H9 (cell line): ENCODE measurements at regions not wholly inside any gene's neighbourhood (a gene's known extent, or its start where the extent isn't known, plus 50 kb on each side); places are given as distances from the start of the nearest gene placed in this dataset.

Experiments used
- DNase-seq: peaks from one replicate; pipeline ENCODE4 v3.0.0-alpha.2; 2017
- H2AFZ ChIP-seq: one replicate; pipeline ENCODE4 v1.6.1; 2013; ENCODE audit warnings: mild to moderate bottlenecking, low read length, control low read depth, moderate library complexity
- H2AK5ac ChIP-seq: 2 replicates; pipeline ENCODE4 v1.6.1; 2013; ENCODE audit warnings: low read length, control low read depth, mixed read lengths; ENCODE audit not compliant: insufficient read length
- H2BK120ac ChIP-seq: one replicate; pipeline ENCODE4 v1.6.1; 2013; ENCODE audit warnings: low read depth, mild to moderate bottlenecking, low read length, control low read depth, inconsistent platforms; ENCODE audit not compliant: poor library complexity, severe bottlenecking
- H2BK12ac ChIP-seq: 2 replicates; pipeline ENCODE4 v1.6.1; 2013; ENCODE audit warnings: low read length, control low read depth, mixed read lengths, low read depth; ENCODE audit not compliant: insufficient read length
- H2BK15ac ChIP-seq: 2 replicates; pipeline ENCODE4 v1.6.1; 2013; ENCODE audit warnings: low read depth, low read length, control low read depth
- H2BK20ac ChIP-seq: one replicate; pipeline ENCODE4 v1.6.1; 2013; ENCODE audit warnings: low read depth, mild to moderate bottlenecking, low read length, control low read depth, inconsistent platforms; ENCODE audit not compliant: poor library complexity, severe bottlenecking
- H2BK5ac ChIP-seq: 2 replicates; pipeline ENCODE4 v1.6.1; 2013; ENCODE audit warnings: low read length, control low read depth, mixed read lengths; ENCODE audit not compliant: insufficient read length
- H3K14ac ChIP-seq: 2 replicates; pipeline ENCODE4 v1.6.1; 2013; ENCODE audit warnings: low read length, control low read depth; ENCODE audit not compliant: insufficient read depth
- H3K18ac ChIP-seq: 2 replicates; pipeline ENCODE4 v1.6.1; 2013; ENCODE audit warnings: low read depth, mild to moderate bottlenecking, mixed read lengths, low read length, control low read depth; ENCODE audit not compliant: insufficient read length
- H3K23ac ChIP-seq: 2 replicates; pipeline ENCODE4 v1.6.1; 2013; ENCODE audit warnings: low read length, control low read depth, mixed read lengths, low read depth; ENCODE audit not compliant: insufficient read length
- H3K23me2 ChIP-seq: 2 replicates; pipeline ENCODE4 v1.6.1; 2013; ENCODE audit warnings: low read depth, mild to moderate bottlenecking, mixed read lengths, low read length, control low read depth; ENCODE audit not compliant: insufficient read length, poor library complexity, severe bottlenecking
- H3K27ac ChIP-seq: 2 replicates; pipeline ENCODE4 v1.5.1; 2013; ENCODE audit warnings: low read length, control low read depth, mixed read lengths, low read depth; ENCODE audit not compliant: insufficient read length
- H3K27me3 ChIP-seq: 2 replicates; pipeline ENCODE4 v1.6.1; 2013; ENCODE audit warnings: low read length, control low read depth, inconsistent platforms; ENCODE audit not compliant: insufficient read depth
- H3K4ac ChIP-seq: 2 replicates; pipeline ENCODE4 v1.6.1; 2013; ENCODE audit warnings: low read depth, mild to moderate bottlenecking, control low read depth, inconsistent platforms, low read length, moderate library complexity
- H3K4me1 ChIP-seq: 2 replicates; pipeline ENCODE4 v1.6.1; 2013; ENCODE audit warnings: low read length, control low read depth, inconsistent platforms; ENCODE audit not compliant: insufficient read depth
- H3K4me2 ChIP-seq: 2 replicates; pipeline ENCODE4 v1.6.1; 2013; ENCODE audit warnings: low read length, control low read depth, mixed read lengths; ENCODE audit not compliant: insufficient read length, insufficient read depth
- H3K56ac ChIP-seq: 2 replicates; pipeline ENCODE4 v1.6.1; 2013; ENCODE audit warnings: low read depth, mild to moderate bottlenecking, mixed read lengths, low read length, control low read depth; ENCODE audit not compliant: insufficient read length
- H3K79me1 ChIP-seq: 2 replicates; pipeline ENCODE4 v1.6.1; 2013; ENCODE audit warnings: low read depth, mild to moderate bottlenecking, moderate library complexity, low read length, control low read depth, inconsistent platforms; ENCODE audit not compliant: insufficient read depth, poor library complexity, severe bottlenecking
- H3K79me2 ChIP-seq: 2 replicates; pipeline ENCODE4 v1.6.1; 2013; ENCODE audit warnings: low read length, control low read depth, inconsistent platforms; ENCODE audit not compliant: insufficient read depth
- H3K9ac ChIP-seq: 2 replicates; pipeline ENCODE4 v1.6.1; 2013; ENCODE audit warnings: low read length, control low read depth, mixed read lengths; ENCODE audit not compliant: insufficient read length; ENCODE audit errors: extremely low read depth
- H3K9me3 ChIP-seq: one replicate; pipeline ENCODE4 v1.6.1; 2013; ENCODE audit warnings: low read depth, low read length, inconsistent platforms; ENCODE audit not compliant: control insufficient read depth
- H3T11ph ChIP-seq: one replicate; pipeline ENCODE4 v1.6.1; 2013; ENCODE audit warnings: mild to moderate bottlenecking, low read length, control low read depth, inconsistent platforms
- H4K20me1 ChIP-seq: one replicate; pipeline ENCODE4 v1.6.1; 2013; ENCODE audit not compliant: control insufficient read depth, insufficient read length, insufficient read depth
- H4K5ac ChIP-seq: 2 replicates; pipeline ENCODE4 v1.6.1; 2013; ENCODE audit warnings: low read depth, mild to moderate bottlenecking, mixed read lengths, low read length, control low read depth; ENCODE audit not compliant: insufficient read length
- H4K8ac ChIP-seq: replicated peaks from 2 replicates; pipeline ENCODE4 v1.6.1; 2013; ENCODE audit warnings: low read length, control low read depth, mixed read lengths, low read depth; ENCODE audit not compliant: insufficient read length
- H4K91ac ChIP-seq: 2 replicates; pipeline ENCODE4 v1.6.1; 2013; ENCODE audit warnings: low read depth, mild to moderate bottlenecking, moderate library complexity, mixed read lengths, low read length, control low read depth; ENCODE audit not compliant: insufficient read length
- H3K27ac Mint-ChIP-seq, 3 experiments: 2 replicates in 2 of 3; 3 replicates in 1 of 3; pipeline ENCODE4 v1.8.0; 2020 to 2021; ENCODE audit warnings: mixed read lengths in 3 of 3, mild to moderate bottlenecking in 1 of 3, moderate library complexity in 1 of 3
- H3K27me3 Mint-ChIP-seq: 2 replicates; pipeline ENCODE4 v1.8.0; 2021; ENCODE audit warnings: low read depth, mild to moderate bottlenecking, moderate library complexity, mixed read lengths
- H3K36me3 Mint-ChIP-seq, 3 experiments: 2 replicates in 2 of 3; 3 replicates in 1 of 3; pipeline ENCODE4 v1.8.0; 2020 to 2021; ENCODE audit warnings: low read depth in 3 of 3, mixed read lengths in 3 of 3; ENCODE audit not compliant: insufficient read depth in 1 of 3
- H3K4me1 Mint-ChIP-seq, 2 experiments: 2 replicates each; pipeline ENCODE4 v1.8.0; 2020; ENCODE audit warnings: mixed read lengths in 2 of 2
- H3K4me3 Mint-ChIP-seq, 2 experiments: 2 replicates in 1 of 2; 3 replicates in 1 of 2; pipeline ENCODE4 v1.8.0; 2020 to 2021; ENCODE audit warnings: mild to moderate bottlenecking in 2 of 2, mixed read lengths in 2 of 2, moderate library complexity in 1 of 2
- H3K9me3 Mint-ChIP-seq, 2 experiments: 2 replicates in 1 of 2; 3 replicates in 1 of 2; pipeline ENCODE4 v1.8.0; 2020; ENCODE audit warnings: mild to moderate bottlenecking in 2 of 2, mixed read lengths in 2 of 2, moderate library complexity in 1 of 2
- CTCF ChIP-seq: fragments of 200-600 bp; sonication (generic); conservative IDR thresholded peaks from 3 replicates; pipeline ENCODE4 v1.8.0; 2021; ENCODE audit warnings: antibody characterized with exemption, mild to moderate bottlenecking
- WGBS: extraction: QIAGEN DNeasy Blood & Tissue Kit; methylation state at CpG from one replicate; pipeline ENCODE4 v1.1.7; 2013; ENCODE audit warnings: missing lambda C conversion rate, low lambda C conversion rate, mixed read lengths; ENCODE audit not compliant: insufficient read length; ENCODE audit errors: extremely low coverage; 5-methylcytosine and 5-hydroxymethylcytosine counted together

- H4K20me1 ChIP-seq, result no peaks in the 10 kb centered on the region
- no peak overlapping the region for H3T11ph ChIP-seq
- no peaks in the 10 kb centered on the region for H3K27me3 ChIP-seq
- no peak overlapping the region for H3K14ac ChIP-seq
- no peak overlapping the region for H2BK20ac ChIP-seq
- no peak overlapping the region for H3K4me3 Mint-ChIP-seq
- H3K79me1 ChIP-seq, result no peaks in the 10 kb centered on the region
- no peaks in the 10 kb centered on the region for H3K9me3 ChIP-seq
- no peaks in the 10 kb centered on the region; a peak in 2 of 5 replicates for H3K9me3 Mint-ChIP-seq
- no peak overlapping the region for H4K8ac ChIP-seq
- no peak for TF ChIP-seq CTCF
- no peak overlapping the region for H3K23ac ChIP-seq
- no peak overlapping the region for H3K18ac ChIP-seq
- H3K23me2 ChIP-seq, result no peaks in the 10 kb centered on the region
- H3K4me1 Mint-ChIP-seq, result peaks cover 14 to 15% of the 10 kb centered on the region in 2 experiments
- H2BK12ac ChIP-seq, result no peak overlapping the region
- H3K27ac Mint-ChIP-seq, result no peak overlapping the region
- H3K4ac ChIP-seq, result no peak overlapping the region
- no peak overlapping the region for H4K5ac ChIP-seq
- no peak overlapping the region for H3K56ac ChIP-seq
- no peak overlapping the region for H3K4me2 ChIP-seq
- no peaks in the 10 kb centered on the region for H3K4me1 ChIP-seq
- DNase-seq, result peak; percentile 6
- H3K9ac ChIP-seq, result no peak overlapping the region
- peaks cover 3% of the 10 kb centered on the region for H3K27me3 Mint-ChIP-seq
- H3K79me2 ChIP-seq, result no peaks in the 10 kb centered on the region
- no peak overlapping the region for H2BK5ac ChIP-seq
- no peak overlapping the region for H3K27ac ChIP-seq
- H3K36me3 Mint-ChIP-seq, result no peaks in the 10 kb centered on the region; a peak in 1 of 7 replicates
- WGBS, result no CpG with 5 or more reads among the region's 3 CpGs
- no peak overlapping the region for H4K91ac ChIP-seq
- H2BK15ac ChIP-seq, result no peak overlapping the region
- no peak overlapping the region for H2BK120ac ChIP-seq
- no peak overlapping the region for H2AFZ ChIP-seq
- H2AK5ac ChIP-seq, result no peak overlapping the region
Measured at GRCh38 chr18:78831603-78832002, 148.0 kb upstream of the SALL3 start.
